HG02973 (cell line): ENCODE measurements at regions not wholly inside any gene's neighbourhood (a gene's known extent, or its start where the extent isn't known, plus 50 kb on each side); places are given as distances from the start of the nearest gene placed in this dataset.

ENCODE experiments used
- ATAC-seq: cut with Tn5 transposase; IDR thresholded peaks from one replicate; pipeline ENCODE4 v1.9.1; 2021; ENCODE audit warnings: moderate library complexity; ENCODE audit not compliant: unreplicated experiment

DNA sequence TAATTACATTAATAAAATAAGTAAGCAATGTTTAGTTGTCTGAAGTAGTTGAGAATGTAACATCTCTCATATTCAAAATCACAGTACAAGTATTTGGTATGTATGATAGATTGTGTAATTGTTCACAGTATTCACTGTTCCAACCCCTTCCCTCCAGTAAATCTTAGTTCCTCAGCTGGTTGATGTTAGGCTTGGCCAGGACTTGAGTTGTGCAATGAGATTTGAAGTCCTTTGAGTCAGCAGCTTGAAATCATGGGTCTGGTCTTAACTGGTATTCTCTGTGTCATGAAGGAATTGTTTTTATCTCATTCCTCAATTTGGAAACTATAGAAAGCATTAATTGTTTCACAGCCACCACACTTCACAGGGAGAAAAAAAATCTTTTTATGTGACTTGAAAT, 477.1 kb downstream of the FSCB start:
- ATAC-seq = no peak

DNA sequence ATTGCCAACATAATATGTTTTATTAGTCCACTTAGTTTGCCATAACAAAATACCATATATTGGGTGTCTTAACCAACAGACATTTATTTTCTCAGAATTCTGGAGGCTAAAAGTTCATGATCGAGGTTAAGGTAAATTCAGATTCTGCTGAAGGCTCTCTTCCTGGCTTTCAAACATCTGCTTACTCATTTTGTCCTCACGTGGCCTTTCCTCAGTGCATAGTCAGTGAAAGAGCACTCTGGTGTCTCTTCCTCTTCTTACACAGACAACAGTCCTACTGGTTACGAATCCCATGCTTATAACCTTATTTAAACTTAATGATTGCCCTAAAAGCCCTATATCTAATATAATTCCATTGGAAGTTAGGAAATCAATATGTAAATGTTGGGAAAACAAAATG, 479.7 kb downstream of the FSCB start:
- ATAC-seq = no peak

DNA sequence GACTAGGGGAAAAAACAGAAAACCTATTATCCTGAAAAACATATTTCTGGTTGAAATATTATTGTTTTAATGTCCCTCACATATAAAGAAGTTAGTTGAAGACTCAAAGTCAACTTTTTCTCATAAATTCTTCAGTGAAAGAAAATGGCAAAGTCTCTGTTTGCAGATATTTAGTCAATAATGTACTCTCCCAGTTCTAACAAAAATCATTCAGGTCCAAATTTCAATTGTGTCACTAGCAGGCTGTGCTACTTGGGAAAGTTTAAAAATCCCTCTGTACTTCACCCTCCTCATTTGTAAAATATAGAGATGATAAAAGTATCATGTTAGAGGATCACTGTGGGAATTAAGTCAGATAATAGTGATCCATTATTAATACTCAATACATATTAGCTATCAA, 496.5 kb downstream of the FSCB start:
- ATAC-seq = no peak

GRCh38 chr14:44010071-44010470, 497.0 kb downstream of the FSCB start:
- ATAC-seq = no peak

DNA sequence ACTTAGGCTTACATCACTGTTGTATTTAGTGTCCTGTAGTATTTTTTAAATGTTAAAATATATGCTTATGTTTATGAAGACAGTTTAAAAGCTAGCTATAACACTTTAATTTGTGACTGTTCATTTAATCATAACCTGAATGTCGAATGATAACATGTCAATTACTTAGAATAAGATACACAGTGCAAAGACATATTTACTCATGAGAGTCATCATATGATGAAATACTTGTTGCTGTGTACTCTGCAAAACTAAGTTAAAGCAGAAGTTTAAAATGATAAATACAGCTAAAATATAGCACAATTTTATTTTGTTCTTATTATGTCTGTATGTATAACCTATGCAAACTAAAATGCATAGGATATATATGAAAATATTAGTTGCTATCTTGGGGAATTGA, 497.4 kb downstream of the FSCB start:
- ATAC-seq = no peak

DNA sequence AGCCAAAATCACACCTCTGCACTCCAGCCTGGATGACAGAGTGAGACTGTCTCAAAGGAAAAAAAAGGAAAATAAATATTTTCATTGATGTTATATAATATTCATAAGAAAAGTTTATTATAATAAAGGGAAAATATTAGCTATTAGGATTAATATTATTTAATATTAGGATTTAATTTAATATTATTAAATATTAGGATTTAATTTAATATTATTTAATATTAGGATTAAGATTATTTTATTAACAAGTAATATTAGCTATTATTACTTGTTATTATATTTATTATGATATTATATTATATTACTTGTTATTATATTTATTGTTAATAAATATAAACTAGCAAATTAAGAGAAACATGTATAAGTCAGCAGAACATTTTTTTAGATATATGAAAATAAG, 518.1 kb downstream of the FSCB start:
- ATAC-seq = no peak

- ATAC-seq = no peak
These were observed 523.4 kb downstream of the FSCB start for GRCh38 chr14:43983721-43984120.

- ATAC-seq = no peak
These were observed 525.8 kb downstream of the FSCB start for GRCh38 chr14:43981135-43981768.

DNA sequence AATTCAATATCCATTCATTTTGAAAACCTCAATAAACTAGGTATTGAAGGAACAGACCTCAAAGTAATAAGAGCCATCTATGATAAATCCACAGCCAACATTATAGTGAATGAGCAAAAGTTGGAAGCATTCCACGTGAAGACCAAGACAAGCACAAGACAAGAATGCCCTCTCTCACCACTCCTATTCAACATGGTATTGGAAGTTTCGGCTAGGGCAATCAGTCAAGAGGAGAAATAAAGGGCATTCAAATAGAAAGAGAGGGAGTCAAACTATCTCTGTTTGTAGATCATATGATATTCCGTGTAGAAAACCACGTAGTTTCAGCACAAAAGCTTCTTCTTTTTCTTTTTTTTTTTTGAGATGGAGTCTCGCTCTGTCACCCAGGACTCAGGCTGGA, 550.3 kb downstream of the FSCB start:
- no peak for ATAC-seq

DNA sequence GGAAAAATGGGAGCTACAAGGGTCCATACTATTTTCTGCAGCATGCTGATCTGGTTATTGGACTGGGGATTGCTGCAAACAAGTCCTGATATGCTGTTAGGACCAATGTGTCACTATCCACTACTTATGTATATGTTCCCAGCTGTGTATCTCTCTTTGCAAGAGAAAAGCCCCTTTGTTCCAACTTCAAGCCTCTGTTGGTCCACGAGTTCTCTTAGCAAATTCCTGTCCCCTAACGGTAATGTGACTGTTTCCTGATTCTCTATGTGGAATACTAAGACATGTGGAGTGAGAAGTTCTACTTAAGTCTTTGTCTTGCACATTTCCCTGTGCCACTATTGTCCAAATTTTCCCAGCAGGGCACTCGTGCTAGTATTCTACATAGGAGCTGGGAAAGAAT, 557.7 kb downstream of the FSCB start:
- no peak for ATAC-seq

DNA sequence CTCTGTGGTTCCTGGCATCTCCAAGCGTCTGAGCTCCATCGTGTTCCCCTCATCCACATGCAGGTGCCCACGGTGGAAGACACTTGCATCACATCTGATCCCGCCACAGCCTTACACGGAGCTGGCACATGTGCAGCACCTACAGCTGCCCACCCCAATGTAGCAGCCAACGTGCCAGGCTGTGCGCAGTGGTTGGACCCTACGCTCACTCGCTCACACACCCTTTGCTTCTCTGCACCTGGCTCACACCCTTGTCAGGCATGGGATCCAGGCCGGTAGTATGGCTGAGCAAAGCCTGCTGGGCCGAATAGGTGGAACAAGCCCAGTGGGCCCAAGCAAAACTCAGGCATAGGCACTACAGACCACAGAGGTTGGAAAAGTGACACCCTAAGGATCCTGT, 567.2 kb downstream of the FSCB start:
- ATAC-seq = no peak

GRCh38 chr14:43938588-43939281, 568.3 kb downstream of the FSCB start:
- no peak for ATAC-seq

- ATAC-seq = no peak
These were observed 570.1 kb downstream of the FSCB start for GRCh38 chr14:43937001-43937400.

DNA sequence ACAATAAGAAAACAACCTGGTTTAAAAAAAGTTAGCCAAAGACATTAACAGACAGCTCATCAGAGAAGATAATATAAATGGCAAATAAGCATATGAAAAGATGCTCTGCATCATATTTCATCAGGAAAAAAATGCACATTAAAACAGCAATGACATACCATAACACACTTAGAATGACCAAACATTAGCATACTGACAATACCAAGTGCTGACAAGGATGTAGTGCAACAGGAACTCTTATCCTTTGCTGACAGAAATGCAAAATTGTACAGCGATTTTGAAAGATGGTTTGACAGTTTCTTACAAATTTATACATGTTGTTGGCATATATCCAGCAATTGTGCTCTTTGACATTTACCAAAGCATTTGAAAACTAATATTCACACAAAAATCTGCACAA, 573.0 kb downstream of the FSCB start:
- ATAC-seq = no peak

DNA sequence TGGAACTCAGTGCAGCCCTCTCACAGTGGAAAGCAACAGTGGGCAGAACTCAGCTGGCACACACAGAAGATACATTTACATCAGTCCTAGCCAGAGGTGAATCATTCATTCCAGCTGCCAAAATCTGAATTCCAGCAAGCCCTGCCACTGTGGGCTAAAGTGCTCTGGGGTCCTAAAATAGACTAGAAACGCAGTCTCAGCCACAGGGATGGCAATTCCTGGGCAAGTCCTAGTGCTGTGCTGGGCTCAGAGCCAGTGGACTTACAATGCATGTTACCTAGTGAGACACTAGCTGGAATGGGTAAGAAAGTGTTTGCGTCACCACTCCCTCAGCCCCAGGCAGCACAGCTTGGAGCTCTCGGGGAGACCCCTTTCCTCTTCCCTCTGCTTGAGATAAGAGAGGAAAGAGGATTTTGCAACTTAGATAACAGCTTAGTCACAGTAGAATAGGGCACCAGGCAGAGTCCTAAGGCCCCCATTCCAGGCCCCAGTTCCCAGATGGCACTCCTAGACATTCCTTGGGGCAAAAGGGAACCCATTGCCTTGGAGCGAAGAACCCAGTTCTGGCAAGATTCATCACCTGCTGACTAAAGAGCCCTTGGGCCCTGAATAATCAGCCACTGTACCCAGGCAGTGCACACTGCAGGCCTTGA, 592.9 kb downstream of the FSCB start:
- no peak for ATAC-seq

DNA sequence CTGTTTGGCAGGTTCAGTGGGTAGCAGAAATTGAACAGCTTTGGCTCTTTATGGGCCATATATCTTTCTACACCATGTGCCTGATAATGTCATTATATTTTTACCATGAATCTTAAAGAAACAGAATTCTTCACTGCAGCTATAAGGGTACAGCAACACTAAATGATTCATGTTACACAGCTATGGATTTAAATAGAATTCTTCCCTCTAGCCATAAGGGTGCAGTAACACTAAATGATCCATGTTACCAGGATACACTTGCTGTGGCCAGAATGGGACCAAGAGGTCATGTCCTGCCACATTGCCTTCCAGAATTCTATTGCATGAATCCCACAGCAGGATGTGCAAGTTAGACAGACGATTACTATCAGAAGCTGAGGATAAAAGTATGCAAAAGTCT, 603.9 kb downstream of the FSCB start:
- no peak for ATAC-seq

GRCh38 chr14:43901911-43902673, 605.0 kb downstream of the FSCB start:
- ATAC-seq = no peak

GRCh38 chr14:43900173-43900655, 606.9 kb downstream of the FSCB start:
- ATAC-seq = no peak

GRCh38 chr14:43898687-43899086, 608.4 kb downstream of the FSCB start:
- ATAC-seq = no peak

- no peak for ATAC-seq
These were observed 611.0 kb downstream of the FSCB start for GRCh38 chr14:43896044-43896443.

GRCh38 chr14:43894534-43894933, 612.5 kb downstream of the FSCB start:
- ATAC-seq = no peak

GRCh38 chr14:43887523-43887922, 619.6 kb downstream of the FSCB start:
- no peak for ATAC-seq
